HFFc6 (cell line): ENCODE measurements at regions not wholly inside any gene's neighbourhood (a gene's known extent, or its start where the extent isn't known, plus 50 kb on each side); places are given as distances from the start of the nearest gene placed in this dataset.

ENCODE experiments used
- DNase-seq: peaks from one replicate; pipeline ENCODE4 v3.0.0-alpha.2; 2018
- H3K27ac Mint-ChIP-seq: 2 replicates; pipeline ENCODE4 v1.8.0; 2020; ENCODE audit warnings: mild to moderate bottlenecking, mixed read lengths
- H3K27me3 Mint-ChIP-seq: 2 replicates; pipeline ENCODE4 v1.8.0; 2021; ENCODE audit warnings: mild to moderate bottlenecking, moderate library complexity, mixed read lengths; ENCODE audit not compliant: insufficient read depth
- H3K36me3 Mint-ChIP-seq: 2 replicates; pipeline ENCODE4 v1.8.0; 2021; ENCODE audit warnings: low read depth, mixed read lengths
- H3K4me1 Mint-ChIP-seq: 2 replicates; pipeline ENCODE4 v1.8.0; 2020; ENCODE audit warnings: low read depth, mixed read lengths
- H3K4me3 Mint-ChIP-seq: 2 replicates; pipeline ENCODE4 v1.8.0; 2020; ENCODE audit warnings: mild to moderate bottlenecking, moderate library complexity, mixed read lengths
- H3K9me3 Mint-ChIP-seq: 2 replicates; pipeline ENCODE4 v1.8.0; 2020; ENCODE audit warnings: mild to moderate bottlenecking, mixed read lengths
- TF ChIP-seq, protein P1 (sequence below): fragments of 200-600 bp; sonication (generic); IDR thresholded peaks from 2 replicates; pipeline ENCODE4 v1.5.0; 2021; ENCODE audit warnings: antibody characterized with exemption, mild to moderate bottlenecking

DNA sequence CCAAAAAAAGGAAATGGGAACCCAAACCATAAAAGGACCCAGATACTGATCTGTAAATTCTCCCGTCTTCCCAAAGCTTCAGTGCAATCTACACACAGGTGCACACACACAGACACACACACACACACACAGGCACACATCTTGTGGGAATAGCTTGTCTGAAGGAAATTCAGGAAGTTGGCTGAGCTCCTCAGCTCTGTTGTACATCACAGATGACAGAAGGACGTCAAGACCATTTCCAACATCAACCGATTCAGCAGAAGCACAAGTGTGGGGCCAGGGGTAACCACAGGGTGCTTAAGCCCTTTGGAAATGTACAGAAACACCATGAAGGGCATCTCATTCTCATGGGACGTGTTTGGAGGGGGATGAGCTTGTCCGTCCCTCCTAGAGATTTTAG, 498.1 kb upstream of the PSMD7 start:
- Mint-ChIP-seq H3K27ac (no peak overlapping the region), H3K4me1 (no peaks in the 10 kb centered on the region), H3K4me3 (no peak overlapping the region), H3K9me3 (peaks cover 18% of the 10 kb centered on the region), H3K27me3 (peaks cover 7% of the 10 kb centered on the region), H3K36me3 (0 out of 2 replicates have a peak, but pooled peaks cover 4% of the 10 kb centered on the region)
- no peak for DNase-seq
- TF ChIP-seq, protein P1, sequence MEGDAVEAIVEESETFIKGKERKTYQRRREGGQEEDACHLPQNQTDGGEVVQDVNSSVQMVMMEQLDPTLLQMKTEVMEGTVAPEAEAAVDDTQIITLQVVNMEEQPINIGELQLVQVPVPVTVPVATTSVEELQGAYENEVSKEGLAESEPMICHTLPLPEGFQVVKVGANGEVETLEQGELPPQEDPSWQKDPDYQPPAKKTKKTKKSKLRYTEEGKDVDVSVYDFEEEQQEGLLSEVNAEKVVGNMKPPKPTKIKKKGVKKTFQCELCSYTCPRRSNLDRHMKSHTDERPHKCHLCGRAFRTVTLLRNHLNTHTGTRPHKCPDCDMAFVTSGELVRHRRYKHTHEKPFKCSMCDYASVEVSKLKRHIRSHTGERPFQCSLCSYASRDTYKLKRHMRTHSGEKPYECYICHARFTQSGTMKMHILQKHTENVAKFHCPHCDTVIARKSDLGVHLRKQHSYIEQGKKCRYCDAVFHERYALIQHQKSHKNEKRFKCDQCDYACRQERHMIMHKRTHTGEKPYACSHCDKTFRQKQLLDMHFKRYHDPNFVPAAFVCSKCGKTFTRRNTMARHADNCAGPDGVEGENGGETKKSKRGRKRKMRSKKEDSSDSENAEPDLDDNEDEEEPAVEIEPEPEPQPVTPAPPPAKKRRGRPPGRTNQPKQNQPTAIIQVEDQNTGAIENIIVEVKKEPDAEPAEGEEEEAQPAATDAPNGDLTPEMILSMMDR = no peak

DNA sequence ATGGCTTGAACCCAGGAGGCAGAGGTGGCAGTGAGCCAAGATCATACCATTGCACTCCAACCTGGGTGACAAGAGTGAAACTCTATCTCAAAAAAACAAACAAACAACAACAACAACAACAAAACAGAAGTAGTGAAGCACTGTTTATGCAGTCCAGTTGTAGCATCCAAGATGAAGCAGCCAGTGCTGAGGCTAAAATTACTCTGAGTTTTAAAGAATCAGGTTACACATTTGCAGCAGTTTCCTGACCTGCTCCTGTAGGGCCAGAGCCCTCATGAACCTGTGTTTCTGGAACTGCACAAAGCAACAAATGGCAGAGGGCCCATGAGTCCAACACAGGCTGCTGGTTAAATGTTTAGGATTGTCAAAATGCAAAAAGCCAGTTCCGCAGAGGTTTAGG, 499.5 kb upstream of the PSMD7 start:
- Mint-ChIP-seq H3K4me3 (no peak overlapping the region), H3K27ac (no peak overlapping the region), H3K9me3 (peaks cover 18% of the 10 kb centered on the region), H3K36me3 (0 out of 2 replicates have a peak, but pooled peaks cover 4% of the 10 kb centered on the region), H3K27me3 (peaks cover 9% of the 10 kb centered on the region), H3K4me1 (no peaks in the 10 kb centered on the region)
- DNase-seq = no peak
- TF ChIP-seq, protein P1 = no peak

DNA sequence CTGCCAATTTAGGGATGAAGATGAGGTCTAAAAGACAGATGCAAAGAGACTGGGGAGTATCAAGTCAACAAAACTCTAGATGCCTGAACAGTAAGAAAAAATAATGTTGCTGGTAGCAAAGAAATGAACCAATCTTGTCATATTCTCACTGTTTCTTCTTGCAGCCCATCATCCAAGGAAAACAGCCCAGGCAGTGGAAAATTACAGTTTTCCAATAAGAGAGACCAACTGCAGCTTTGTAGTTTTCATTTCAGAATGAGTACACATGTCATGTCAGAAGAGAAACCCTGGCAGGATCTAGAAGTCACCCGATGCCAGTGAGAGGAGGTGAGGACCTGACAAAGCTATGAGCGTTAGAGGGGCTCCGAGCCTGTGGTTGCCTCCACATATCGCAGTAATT, 500.4 kb upstream of the PSMD7 start:
- peaks cover 18% of the 10 kb centered on the region for H3K9me3 Mint-ChIP-seq
- DNase-seq = no peak
- H3K4me3 Mint-ChIP-seq = no peak overlapping the region
- no peaks in the 10 kb centered on the region for H3K4me1 Mint-ChIP-seq
- H3K27ac Mint-ChIP-seq = no peak overlapping the region
- peaks cover 9% of the 10 kb centered on the region for H3K27me3 Mint-ChIP-seq
- TF ChIP-seq, protein P1 = no peak
- 0 out of 2 replicates have a peak, but pooled peaks cover 4% of the 10 kb centered on the region for H3K36me3 Mint-ChIP-seq

DNA sequence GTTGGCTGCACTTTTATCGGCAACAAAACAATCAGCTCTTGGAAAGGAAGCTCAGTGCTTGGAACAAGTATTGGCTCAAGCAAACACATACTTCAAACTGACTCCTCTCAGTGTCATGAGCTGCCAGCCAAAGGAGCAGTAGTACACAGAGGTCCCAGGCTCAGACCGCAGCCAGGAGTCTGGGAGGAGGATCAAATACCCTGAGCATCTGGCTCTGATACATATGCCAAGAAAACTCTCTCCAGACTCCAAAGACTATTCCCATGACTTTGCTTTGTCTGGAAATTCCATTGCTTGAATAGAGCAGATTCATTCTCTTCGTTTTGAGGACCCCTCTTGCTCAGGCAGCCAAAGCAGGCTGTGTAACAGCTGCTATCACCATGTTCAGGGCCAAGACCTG, 501.6 kb upstream of the PSMD7 start:
- no peaks in the 10 kb centered on the region for H3K4me1 Mint-ChIP-seq
- DNase-seq = no peak
- peaks cover 6% of the 10 kb centered on the region; the same call in 1 of the 2 replicates for H3K27me3 Mint-ChIP-seq
- H3K9me3 Mint-ChIP-seq = peaks cover 13% of the 10 kb centered on the region
- H3K27ac Mint-ChIP-seq = no peak overlapping the region
- TF ChIP-seq, protein P1 = no peak
- no peak overlapping the region for H3K4me3 Mint-ChIP-seq
- H3K36me3 Mint-ChIP-seq = 0 out of 2 replicates have a peak, but pooled peaks cover 4% of the 10 kb centered on the region

DNA sequence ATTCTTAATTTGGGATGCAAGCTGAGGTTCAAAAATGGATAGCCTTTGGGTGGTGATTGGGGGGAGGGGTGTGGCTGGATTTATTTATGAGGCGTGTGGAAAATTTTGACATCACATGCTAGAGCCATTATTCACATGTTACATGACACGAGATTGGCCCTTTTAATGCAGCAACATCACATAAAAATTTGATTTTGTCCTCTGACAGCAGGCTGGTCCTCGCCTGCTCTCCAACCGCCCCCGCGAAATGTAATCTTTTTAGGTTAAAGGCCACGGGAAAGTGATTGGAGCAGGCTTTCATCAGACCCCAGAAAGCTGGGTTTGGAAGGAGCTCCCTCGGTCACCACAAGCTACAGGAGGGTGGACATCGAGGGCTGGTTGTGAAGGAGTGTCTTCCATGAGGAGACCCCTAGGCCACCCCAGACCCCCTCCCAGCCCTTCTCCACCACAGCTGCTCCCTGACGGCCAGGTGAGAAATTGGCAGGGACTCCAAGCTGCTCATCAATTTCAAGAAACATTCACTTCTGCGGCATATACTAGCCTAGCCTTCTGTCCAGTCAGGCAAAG, 502.7 kb upstream of the PSMD7 start:
- TF ChIP-seq, protein P1 = no peak
- Mint-ChIP-seq H3K36me3 (0 out of 2 replicates have a peak, but pooled peaks cover 4% of the 10 kb centered on the region), H3K9me3 (peaks cover 13% of the 10 kb centered on the region), H3K27ac (no peak overlapping the region), H3K4me3 (no peak overlapping the region), H3K4me1 (no peaks in the 10 kb centered on the region), H3K27me3 (peaks cover 6% of the 10 kb centered on the region; the same call in 1 of the 2 replicates)
- DNase-seq = no peak
